Astrocyte (in vitro differentiated cells and primary cell): ENCODE measurements at regions not wholly inside any gene's neighbourhood (a gene's known extent, or its start where the extent isn't known, plus 50 kb on each side); places are given as distances from the start of the nearest gene placed in this dataset.

Source experiments
- CTCF ChIP-seq: IDR thresholded peaks from 2 replicates; pipeline ENCODE4 v1.5.1; 2011; ENCODE audit warnings: low read depth, mild to moderate bottlenecking, inconsistent platforms, low read length, moderate library complexity; ENCODE audit not compliant: insufficient read depth
- EZH2 ChIP-seq: IDR thresholded peaks from 2 replicates; pipeline ENCODE4 v1.6.1; 2012; ENCODE audit warnings: mild to moderate bottlenecking, low read length, inconsistent platforms; ENCODE audit not compliant: insufficient read depth

- TF ChIP-seq CTCF (no peak), EZH2 (no peak)
These were observed 200.0 kb downstream of the PCDH20 start for GRCh38 chr13:61215601-61216000.
